Ecto neural progenitor cell (in vitro differentiated cells): ENCODE measurements at regions not wholly inside any gene's neighbourhood (a gene's known extent, or its start where the extent isn't known, plus 50 kb on each side); places are given as distances from the start of the nearest gene placed in this dataset.

Experiments
- DNase-seq: peaks from one replicate; pipeline ENCODE4 v3.0.0-alpha.2; 2018; ENCODE audit warnings: low spot score

DNA sequence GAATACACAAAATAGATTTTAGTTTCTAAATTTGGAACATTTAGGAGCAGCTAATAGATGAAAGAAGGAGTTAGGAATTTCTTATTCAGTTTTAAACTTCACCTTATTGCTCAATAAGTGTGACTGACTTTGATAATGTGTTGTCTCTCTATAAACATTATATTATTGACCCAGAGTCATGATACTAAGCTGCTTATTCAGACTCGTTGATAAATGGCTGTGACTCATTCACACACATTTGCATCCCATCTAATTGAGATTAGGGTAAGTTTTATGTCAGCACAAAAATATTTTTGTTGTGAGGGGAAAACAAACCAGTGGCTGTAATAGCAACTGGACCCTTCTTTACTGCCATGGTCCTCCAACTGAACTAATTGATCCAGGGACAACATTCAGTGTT, 137.6 kb downstream of the GOLIM4 start:
- no peak for DNase-seq

DNA sequence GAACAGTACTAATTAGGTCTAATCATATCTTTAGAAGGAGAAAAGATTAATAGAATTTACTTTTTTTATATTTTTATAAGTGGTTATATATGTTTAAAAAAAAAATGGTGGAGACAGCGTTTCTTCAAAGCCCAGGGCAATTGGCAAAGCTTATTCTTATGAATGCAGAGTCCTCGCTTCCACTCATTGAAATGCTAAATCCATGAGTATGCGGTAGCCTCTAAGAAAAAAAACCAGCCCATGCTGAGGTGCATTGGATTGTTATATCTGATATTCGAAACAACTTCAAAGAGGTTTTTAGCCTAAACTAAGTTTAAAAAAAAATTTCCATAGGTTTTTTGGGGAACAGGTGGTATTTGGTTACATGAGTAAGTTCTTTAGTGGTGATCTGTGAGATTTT, 142.8 kb downstream of the GOLIM4 start:
- DNase-seq, result no peak

DNA sequence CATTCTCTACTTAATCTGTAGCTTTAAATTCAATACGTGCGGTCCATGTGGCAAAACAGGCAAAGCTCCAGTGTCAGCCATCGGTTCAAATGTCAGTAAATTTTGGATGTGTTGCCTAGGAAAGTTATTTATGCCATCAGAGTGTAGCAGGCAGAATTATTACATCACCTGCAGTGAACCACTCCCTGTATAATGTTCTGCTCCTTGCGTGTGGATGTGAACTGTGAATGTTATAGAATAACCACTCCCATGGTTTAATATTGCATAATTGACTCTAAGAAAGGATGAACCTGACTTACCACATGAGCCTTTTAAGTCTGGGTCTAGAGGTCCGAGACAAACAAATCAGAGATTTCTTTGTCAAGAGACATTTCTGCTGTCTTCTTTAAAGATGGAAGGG, 145.5 kb downstream of the GOLIM4 start:
- DNase-seq, result no peak

DNA sequence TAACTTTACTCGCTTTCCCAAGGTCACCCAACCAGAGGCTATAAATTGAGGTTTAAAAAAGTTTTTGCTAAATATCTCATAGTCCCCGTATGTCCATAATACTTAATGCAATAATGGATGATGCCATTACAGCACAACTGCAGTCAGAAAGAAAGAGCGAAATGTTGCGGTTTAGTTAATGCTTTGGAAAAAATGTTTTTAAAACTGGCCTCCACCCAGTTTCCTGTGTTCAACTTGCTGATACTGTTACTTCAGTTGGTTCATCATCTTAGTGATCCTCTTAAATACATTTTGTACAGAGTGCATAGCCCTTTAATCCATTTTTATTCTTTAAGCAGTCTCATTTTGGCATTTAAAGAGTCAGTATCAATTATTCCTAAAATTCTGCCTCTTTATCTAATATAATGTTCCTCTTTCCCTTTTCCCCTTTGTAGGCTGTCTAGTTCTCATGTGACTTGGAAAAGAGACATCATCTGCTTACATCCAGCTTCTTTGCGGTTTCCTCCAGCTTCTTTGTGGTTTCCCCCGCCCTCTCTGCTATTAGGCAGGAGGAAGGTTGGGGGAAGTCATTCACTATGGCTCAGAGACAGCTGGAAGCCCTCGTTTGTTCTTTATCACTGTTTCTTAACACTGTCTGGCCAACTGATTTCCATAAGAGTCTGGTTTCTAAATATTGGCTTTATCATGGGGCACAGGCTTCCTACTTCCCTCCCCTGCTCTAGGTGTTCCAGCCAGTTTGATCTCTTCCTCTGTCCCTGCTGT, 154.3 kb downstream of the GOLIM4 start:
- no peak for DNase-seq

DNA sequence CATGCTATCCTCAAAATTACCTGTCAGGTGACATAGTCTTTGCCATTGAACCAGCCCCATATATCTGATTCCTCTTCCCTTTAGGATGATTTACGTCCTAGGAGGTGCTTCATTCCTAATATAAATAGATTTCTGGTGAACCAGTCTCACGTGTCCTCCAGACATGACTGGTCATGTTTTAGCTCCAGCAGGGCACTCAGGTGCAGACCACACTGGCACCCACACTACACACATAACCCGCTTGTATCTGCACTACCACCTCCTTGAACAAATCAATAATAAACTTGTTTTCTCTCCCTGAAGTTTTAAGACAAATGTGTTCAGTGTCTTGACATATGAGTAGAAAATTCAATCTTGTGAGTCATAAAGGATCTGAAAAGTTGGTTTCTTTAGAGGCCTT, 155.5 kb downstream of the GOLIM4 start:
- DNase-seq, result no peak

DNA sequence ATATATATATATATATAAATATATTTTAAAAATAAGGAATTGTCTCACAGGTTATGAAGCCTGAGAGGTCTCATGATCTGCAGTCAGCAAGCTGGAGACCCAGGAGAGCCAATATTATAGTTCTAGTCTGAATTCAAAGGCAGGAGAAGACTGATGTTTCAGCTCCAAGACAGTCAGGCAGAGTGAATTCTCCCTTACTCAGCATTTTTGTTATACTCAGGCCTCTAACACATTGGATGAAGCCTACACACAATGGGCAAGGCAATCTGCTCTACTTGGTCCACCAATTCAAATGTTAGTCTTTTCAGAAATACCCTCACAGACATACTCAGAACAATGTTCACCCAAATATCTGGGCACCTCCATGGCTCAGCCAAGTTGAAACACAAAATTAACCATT, 157.2 kb downstream of the GOLIM4 start:
- DNase-seq, result no peak

DNA sequence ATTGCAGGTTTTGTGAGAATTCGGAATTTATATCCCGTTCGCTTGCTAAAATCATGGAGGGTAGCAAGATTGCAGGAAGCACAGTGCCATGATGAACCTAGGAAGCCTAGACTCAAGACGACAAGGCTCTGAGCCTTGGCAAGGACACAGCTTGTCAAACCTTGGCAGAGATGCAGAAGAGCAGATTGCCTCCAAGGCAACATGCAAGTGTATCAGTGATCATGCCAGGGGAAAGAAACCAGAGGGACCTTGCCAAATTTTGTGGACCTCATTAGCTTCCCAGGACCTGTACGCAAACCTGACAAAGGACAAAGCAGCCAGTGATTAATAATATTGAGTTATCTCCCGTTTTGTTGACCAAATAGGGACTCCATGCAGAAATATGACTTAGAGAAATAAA, 159.7 kb downstream of the GOLIM4 start:
- no peak for DNase-seq

DNA sequence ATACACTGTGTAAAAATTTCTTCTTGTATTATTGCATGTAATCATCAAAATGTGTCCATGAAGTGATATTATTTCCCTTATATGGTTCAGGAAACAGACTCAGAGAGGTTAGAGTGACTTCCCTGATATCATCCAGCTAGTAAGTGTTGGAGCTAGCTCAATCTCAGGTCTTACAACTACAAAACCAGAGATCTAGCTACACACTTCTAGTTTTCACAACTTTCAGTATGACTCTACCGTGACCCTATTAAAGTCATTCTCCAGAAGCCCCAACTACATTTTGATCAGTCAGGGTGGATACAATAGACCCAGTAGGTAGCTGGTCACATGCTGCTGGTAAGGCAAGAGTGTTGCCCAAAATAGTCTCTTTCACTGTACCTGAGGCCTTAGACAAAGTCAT, 165.3 kb downstream of the GOLIM4 start:
- no peak for DNase-seq

DNA sequence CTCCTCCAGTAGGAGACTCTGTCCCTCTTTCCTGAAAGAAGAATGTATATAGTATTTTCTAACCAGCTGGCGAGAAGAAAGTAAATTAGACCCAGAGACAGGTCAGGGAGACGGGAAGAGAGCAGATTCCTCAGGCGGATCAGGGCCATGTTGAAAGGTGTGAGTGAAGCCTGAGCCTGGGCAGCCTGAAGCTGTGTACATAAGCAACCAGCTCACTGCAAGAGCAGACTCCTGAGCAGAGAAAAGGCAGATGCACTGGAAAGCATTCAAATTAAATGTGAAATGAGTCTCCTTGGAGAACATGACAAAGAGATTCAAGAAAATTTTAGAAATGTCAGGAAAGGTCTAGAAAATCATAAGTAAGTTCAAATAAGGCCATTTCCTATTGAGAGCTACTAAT, 165.8 kb downstream of the GOLIM4 start:
- no peak for DNase-seq

DNA sequence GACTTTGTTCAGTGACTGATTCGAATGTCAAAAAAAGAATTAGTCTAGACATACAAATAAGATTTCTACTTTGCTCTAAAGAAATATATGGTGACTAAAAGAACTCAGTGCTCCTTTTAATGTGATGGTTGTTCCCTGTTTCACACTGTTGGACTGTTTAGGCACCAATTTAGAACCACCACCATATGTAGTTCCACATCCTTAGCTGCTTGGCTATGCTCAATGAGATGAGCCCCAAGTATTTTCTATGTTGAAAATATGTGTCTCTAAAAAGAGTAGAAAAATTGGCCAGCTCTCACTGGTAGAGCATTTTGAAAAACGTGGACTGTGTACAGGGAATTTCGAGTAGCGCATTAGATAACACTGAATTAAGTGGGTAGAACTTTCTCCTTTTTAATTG, 167.3 kb downstream of the GOLIM4 start:
- DNase-seq, result no peak

DNA sequence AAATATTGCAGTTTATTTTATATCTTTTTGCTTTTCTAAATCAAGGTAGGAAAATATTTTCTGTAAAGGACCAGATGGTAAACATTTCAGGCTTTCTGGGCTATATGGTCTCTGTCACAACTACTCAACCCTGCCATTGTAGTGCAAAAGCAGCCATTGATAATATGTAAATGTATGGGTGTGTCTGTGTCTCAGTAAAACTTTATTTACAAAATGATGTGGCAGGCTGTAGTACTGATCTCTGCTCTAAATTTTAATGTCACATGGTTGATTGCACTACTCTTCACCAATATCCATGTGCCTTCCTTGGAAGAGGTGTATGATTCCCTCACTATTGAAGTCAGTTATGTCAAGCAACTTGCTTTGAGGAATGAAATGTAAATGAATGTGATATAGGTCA, 175.0 kb downstream of the GOLIM4 start:
- no peak for DNase-seq

DNA sequence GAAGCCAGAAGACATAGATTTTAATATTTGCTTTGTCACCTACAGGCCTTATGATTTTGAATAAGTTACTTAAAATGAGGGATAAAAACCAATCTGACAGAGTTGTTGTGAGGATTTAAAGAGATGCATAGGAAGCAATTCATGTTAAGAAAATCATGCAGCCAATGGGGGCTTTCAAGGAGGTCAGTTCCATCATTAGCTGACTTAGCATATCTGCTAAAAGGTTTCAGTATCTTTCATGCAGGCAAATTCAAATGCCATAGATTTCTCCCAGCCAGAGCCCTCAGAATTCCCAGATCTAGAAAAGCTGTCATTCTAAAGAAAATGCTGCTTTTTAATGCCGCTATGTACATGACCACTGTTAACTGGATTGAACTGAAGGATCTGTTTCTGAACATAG, 176.1 kb downstream of the GOLIM4 start:
- DNase-seq, result no peak

DNA sequence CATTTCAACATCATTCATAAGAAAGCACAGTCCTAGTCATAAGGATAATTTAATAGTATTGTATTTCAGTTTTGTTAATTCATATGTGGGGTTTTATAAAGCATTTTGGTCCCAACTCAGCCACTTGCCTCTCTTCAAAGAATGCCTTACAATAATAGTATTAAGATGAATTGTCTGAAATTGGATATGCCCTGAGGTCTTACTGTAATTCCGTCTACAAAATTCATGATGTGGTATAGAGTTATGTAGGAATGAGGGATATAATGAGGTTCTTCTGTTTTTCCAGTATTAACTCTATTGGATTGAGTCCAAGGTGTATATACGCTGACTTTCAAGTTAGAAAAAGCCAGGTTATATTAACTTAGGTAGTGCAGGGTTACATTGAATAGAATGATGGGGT, 177.0 kb downstream of the GOLIM4 start:
- no peak for DNase-seq

DNA sequence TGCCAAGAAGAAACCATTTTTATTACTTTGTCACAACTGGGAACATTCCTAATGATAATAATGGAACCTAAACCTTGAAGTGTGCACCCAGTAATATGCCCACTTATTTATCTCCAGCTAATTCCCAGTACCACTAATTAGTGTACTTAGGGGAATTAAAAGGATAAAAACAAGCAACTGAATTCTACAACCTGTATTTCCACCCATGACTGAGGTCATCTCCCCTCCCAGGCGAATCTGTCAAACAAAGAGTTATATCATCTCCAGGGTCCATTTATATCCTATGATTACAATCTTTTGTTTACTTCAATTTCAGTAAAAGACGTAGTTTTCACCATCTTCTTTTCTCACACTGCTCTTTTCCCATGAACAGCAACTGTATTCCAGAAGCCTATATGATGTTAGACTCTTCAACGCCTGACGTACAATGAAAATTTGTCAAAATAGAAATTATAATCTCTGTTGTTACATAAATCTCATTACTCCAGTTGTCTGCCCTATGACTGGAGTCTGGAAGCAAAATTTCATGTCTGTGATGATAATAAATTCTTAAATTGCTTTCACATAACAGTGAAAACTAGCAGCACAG, 177.6 kb downstream of the GOLIM4 start:
- no peak for DNase-seq

DNA sequence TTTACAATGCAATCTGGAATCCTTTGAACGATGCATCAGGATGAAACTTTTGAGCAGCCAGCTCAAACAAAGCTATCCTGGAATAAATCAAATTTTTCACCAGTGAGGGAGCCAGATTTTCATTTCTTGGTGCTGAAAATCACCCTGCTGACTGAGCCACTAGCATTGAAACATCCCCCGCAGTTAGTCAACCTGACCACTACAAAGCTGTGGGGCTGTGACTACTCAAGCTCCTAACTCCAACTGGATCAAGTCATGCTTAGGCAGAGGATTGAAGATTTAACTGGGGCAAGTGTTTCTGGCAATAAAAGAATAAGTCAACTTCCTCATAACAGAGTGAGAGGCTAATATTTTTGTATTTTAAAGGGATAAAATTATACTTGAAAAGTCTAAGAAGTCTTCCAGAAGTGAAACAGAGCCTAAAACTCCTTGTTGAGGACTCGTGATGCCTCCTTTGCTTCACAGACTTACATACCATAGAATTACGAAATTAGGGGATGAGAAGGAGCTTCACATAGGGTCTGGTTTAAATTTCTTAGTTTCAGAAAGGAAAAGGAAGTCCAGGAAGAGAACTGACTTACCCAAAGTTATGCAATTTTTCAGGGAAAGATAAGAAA, 177.8 kb downstream of the SERPINI1 start:
- DNase-seq, result no peak

DNA sequence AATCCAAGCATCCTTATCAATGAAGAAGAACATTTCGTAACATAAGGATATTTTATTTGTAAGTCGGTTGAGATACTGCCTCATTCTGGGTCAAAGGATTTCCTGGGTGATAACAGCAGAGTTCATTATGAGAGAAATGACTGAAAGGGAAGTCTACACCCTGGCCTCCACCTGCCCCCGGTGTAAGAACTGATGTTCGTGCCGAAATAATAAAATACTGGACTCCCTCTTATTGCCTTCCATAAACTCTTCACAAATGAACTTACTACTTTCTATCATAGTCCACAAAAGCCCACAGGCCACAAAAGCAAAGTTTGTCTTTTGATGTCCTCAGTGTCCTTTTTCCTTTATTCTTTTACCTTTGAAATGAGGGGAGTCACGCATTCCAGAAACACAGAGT, 174.4 kb downstream of the SERPINI1 start:
- no peak for DNase-seq

DNA sequence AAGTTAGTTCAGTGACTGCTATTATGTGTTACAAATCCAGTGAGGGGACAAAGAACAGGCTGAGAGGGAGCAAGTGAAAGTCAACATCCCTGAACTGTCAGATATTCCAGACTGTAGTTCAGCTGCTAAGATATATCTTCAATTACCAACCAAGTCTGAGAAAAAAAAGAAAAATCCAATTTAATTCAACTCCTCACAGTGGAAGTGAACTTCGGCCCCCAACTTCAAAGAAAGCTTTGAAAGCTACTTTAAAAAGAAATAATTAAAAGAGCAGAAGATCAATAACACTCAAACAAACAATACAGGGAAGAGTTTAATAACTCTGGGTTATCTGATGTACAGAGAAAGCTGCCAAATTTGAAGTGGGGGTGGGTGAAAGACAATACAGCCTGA, 174.0 kb downstream of the SERPINI1 start:
- DNase-seq, result no peak

DNA sequence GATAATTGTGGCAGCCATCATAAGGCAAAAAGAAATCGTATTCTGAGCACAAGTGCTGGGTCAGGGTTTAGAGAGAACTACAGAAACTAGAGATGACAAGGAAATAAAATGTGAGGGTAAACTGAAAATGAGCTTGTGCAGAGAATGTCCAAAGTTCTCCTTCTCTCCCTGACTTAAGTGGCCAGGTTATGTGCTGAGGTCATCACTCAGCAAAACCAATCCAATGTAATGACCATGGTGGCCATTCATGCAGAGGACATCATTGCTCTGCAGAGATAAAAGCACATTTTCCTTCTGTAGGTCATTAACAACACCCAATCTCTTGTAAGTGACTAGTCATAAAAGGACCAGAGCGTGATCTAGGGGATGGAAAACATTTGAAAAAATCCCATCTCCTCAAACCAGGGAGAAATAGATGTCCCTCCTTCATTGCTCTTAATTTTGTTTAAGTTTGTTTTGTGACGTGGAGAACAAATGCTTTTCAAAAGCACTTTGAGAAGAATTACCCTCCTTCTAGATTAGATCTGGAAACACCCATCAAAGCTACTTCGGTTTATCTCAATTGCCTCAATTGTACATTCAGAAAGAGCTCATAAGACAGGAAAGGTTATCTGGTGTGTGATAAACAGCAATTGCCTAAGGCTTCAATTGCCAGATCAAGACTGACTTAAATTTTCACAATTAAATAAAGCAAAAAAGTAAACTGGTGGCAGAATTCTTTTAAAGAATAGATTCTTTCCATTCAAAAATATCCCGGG, 173.4 kb downstream of the SERPINI1 start:
- no peak for DNase-seq

DNA sequence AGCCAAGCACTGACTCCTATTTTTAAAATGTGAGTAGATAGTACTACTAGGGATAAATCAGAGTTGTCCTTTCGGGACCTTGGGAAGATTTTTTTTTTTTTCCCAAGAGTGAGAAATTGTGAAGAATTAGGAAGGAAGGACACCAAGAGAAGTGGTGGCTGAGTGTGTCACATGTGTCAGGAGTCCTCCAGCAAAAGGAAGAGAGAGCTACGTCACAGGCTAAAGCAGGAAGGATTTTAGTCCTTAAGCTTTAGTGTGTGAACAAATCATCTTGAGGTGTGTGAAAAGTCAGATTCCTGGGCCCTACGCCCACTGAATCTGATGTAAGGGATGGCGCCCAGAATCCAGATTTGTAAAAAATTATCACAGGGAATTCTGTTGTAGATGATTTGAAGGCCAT, 172.7 kb downstream of the SERPINI1 start:
- no peak for DNase-seq

DNA sequence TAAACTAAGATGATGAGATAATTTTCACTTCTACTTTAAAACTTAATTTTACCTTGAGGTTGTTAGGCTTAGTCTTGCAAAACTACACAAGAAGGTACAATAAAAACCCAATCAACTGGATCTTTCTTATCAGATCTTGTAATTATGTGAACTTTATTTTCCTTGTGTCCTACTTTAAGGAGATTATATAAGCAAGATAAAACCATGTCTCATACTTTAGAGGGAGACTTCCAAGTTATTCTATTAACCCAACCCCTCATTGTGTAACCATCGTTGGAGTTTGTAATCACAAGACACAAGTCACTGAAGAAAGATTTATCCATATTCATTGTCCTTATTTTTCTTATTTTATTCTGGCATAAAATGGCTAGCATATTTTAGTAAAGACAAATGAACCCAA, 165.6 kb downstream of the SERPINI1 start:
- DNase-seq, result no peak

DNA sequence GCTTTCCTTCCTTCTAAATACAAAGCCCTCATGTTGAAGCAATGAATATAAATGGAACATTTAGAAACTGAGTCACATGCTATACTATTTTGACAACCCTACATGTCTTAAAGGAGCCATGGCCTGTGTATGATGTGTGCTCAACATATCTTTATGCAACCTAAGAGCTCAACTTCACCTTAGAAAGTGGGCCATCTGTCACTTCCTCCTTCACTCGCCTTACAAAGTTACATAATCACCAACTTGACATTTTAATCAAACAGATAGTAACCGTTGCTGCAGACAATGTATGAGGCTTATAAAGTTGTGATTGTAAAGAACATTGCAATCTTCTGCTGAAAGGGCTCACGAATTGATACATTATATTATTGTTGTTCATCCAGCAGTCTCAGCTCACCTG, 163.6 kb downstream of the SERPINI1 start:
- no peak for DNase-seq

DNA sequence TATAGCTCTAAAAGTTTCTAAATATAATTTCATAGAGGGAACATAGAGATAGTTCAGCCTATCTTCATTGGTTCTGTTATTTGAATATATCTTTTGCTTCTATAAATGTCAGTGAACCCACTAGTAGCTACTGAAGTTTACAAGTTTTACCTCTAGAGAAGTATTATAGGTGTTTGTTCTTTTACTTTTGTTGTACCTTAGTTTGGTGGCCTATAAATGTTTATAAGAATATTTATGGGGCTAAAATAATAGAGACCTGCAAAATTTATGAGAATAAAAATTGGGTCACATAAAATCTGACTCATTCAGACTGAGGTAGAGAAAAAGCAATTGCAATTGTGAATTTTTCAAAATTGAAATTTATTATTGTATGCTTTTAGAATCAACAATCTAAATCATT, 162.6 kb downstream of the SERPINI1 start:
- no peak for DNase-seq

DNA sequence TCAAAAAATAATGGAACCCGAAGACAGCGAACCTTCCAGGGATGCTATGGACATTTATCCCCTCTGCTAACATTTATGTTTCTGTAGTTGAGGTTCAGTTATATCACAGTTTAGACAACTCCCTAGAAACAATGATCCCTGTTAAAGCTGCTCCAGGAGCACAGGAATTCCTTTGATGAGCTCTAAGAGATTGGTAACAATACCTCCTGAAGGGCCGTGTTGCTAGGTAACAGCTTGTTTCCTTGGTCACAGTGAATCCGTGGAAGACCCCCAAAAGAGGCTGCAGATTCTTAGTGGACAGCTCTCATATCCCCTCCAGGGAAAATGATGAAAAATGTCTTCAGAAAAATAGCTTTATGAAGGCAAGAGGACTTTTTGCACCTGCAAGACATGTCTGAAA, 160.2 kb downstream of the SERPINI1 start:
- DNase-seq, result peak; percentile 70
